ENCODE measurements at regions not wholly inside any gene's neighbourhood (a gene's known extent, or its start where the extent isn't known, plus 50 kb on each side); places are given as distances from the start of the nearest gene placed in this dataset.

GRCh38 chr5:58066557-58066956, 393.3 kb downstream of the PLK2 start:
- DNase-seq (ENCODE audit: low read depth, low spot score), result no peak
- Histone ChIP-seq H3K27me3 (ENCODE audit: control insufficient read depth, insufficient read depth, low read length) (no peaks in the 10 kb centered on the region), H3K9me3 (ENCODE audit: control insufficient read depth, insufficient read depth, low read length) (peaks cover 7% of the 10 kb centered on the region; the same call in 1 of the 2 replicates), H3K4me3 (ENCODE audit: low read depth, low read length) (no peak overlapping the region), H3K27ac (ENCODE audit: low read depth, low read length) (no peak overlapping the region)
- TF ChIP-seq, protein P1, sequence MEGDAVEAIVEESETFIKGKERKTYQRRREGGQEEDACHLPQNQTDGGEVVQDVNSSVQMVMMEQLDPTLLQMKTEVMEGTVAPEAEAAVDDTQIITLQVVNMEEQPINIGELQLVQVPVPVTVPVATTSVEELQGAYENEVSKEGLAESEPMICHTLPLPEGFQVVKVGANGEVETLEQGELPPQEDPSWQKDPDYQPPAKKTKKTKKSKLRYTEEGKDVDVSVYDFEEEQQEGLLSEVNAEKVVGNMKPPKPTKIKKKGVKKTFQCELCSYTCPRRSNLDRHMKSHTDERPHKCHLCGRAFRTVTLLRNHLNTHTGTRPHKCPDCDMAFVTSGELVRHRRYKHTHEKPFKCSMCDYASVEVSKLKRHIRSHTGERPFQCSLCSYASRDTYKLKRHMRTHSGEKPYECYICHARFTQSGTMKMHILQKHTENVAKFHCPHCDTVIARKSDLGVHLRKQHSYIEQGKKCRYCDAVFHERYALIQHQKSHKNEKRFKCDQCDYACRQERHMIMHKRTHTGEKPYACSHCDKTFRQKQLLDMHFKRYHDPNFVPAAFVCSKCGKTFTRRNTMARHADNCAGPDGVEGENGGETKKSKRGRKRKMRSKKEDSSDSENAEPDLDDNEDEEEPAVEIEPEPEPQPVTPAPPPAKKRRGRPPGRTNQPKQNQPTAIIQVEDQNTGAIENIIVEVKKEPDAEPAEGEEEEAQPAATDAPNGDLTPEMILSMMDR (IDR thresholded peaks at IDR 0.05; ENCODE audit: low read depth, low read length), result no peak
- CTCF ChIA-PET, result no interaction called here
- POLR2A ChIA-PET, result no interaction called here

- no peak for DNase-seq (ENCODE audit: low read depth, low spot score)
- H3K27me3 ChIP-seq (ENCODE audit: control insufficient read depth, insufficient read depth, low read length), result no peaks in the 10 kb centered on the region
- H3K9me3 ChIP-seq (ENCODE audit: control insufficient read depth, insufficient read depth, low read length), result peaks cover 7% of the 10 kb centered on the region; the same call in 1 of the 2 replicates
- H3K27ac ChIP-seq (ENCODE audit: low read depth, low read length), result no peak overlapping the region
- H3K4me3 ChIP-seq (ENCODE audit: low read depth, low read length), result no peak overlapping the region
- TF ChIP-seq, protein P1 (IDR thresholded peaks at IDR 0.05; ENCODE audit: low read depth, low read length), result no peak
- POLR2A ChIA-PET, result no interaction called here
- CTCF ChIA-PET, result no interaction called here
Observed at GRCh38 chr5:58066076-58066475, 393.8 kb downstream of the PLK2 start.

DNA sequence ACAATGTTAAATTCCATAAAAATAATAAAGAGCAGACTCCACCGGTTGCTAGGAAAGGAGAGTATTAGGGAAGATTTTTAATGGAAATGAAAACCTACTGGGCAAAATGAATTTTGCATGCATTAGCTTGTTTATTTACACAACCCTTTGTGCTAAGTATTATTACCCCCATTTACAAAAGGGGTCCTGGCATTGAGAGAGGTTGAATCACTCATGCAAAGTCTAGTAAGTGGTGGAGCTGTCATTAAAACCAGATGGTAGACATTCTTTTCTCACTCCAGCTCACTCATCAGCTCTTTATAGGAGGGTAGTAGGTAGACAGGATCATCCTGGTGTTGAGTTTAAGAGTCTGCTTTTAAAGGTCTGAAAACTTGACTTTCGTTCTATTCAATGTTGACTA, 395.1 kb downstream of the PLK2 start:
- ChIA-PET CTCF (interaction anchor here (0.6 to 1.1 kb wide), 2 partner anchors 10 to 927 kb away, joined by 3 to 5 read pairs; no protein-coding TSS in a partner anchor), POLR2A (no interaction called here)
- no peak overlapping the region for H3K27ac ChIP-seq (ENCODE audit: low read depth, low read length)
- TF ChIP-seq, protein P1 (IDR thresholded peaks at IDR 0.05; ENCODE audit: low read depth, low read length), result no peak
- H3K4me3 ChIP-seq (ENCODE audit: low read depth, low read length), result no peak overlapping the region
- H3K9me3 ChIP-seq (ENCODE audit: control insufficient read depth, insufficient read depth, low read length), result peaks cover 7% of the 10 kb centered on the region; the same call in 1 of the 2 replicates
- H3K27me3 ChIP-seq (ENCODE audit: control insufficient read depth, insufficient read depth, low read length), result no peaks in the 10 kb centered on the region
- DNase-seq (ENCODE audit: low read depth, low spot score), result no peak

- Histone ChIP-seq H3K9me3 (ENCODE audit: control insufficient read depth, insufficient read depth, low read length) (no peaks in the 10 kb centered on the region), H3K27me3 (ENCODE audit: control insufficient read depth, insufficient read depth, low read length) (no peaks in the 10 kb centered on the region), H3K27ac (ENCODE audit: low read depth, low read length) (no peak overlapping the region), H3K4me3 (ENCODE audit: low read depth, low read length) (no peak overlapping the region)
- peak; percentile 23 for DNase-seq (ENCODE audit: low read depth, low spot score)
- TF ChIP-seq, protein P1 (IDR thresholded peaks at IDR 0.05; ENCODE audit: low read depth, low read length), result no peak
- ChIA-PET CTCF (no interaction called here), POLR2A (interaction anchor here (0.5 kb wide), 1 partner anchor 14 kb away, joined by 4 read pairs; no protein-coding TSS in a partner anchor)
Observed at GRCh38 chr5:58060996-58061395, 398.9 kb downstream of the PLK2 start.

DNA sequence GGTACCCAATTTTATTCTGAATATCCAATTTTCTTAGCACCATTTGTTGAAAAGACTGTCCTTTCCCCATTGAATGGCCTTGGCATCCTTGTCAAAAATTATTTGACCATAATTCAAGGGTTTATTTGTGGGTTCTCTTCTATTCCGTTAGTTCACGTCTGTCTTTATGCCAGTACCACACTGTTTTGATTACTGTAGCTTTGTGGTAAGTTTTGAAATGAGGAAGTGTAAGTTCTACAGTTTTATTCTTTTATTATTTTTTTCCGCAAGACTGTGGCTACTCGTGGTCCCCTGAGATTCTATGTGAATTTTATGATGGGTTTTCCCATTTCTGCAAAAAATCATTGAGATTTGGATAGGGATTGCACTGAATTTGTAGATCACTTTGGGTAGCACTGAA, 402.6 kb downstream of the PLK2 start:
- ChIA-PET CTCF (no interaction called here), POLR2A (no interaction called here)
- H3K9me3 ChIP-seq (ENCODE audit: control insufficient read depth, insufficient read depth, low read length), result no peaks in the 10 kb centered on the region
- no peaks in the 10 kb centered on the region for H3K27me3 ChIP-seq (ENCODE audit: control insufficient read depth, insufficient read depth, low read length)
- TF ChIP-seq, protein P1 (IDR thresholded peaks at IDR 0.05; ENCODE audit: low read depth, low read length), result no peak
- DNase-seq (ENCODE audit: low read depth, low spot score), result no peak
- H3K27ac ChIP-seq (ENCODE audit: low read depth, low read length), result no peak overlapping the region
- no peak overlapping the region for H3K4me3 ChIP-seq (ENCODE audit: low read depth, low read length)
